ENCODE measurements at regions not wholly inside any gene's neighbourhood (a gene's known extent, or its start where the extent isn't known, plus 50 kb on each side); places are given as distances from the start of the nearest gene placed in this dataset.
"Not testable (repeated sequence)": the region's sequence is repeated elsewhere in the genome, so short reads cannot be mapped to it uniquely, and the experiment has no call there.

DNA sequence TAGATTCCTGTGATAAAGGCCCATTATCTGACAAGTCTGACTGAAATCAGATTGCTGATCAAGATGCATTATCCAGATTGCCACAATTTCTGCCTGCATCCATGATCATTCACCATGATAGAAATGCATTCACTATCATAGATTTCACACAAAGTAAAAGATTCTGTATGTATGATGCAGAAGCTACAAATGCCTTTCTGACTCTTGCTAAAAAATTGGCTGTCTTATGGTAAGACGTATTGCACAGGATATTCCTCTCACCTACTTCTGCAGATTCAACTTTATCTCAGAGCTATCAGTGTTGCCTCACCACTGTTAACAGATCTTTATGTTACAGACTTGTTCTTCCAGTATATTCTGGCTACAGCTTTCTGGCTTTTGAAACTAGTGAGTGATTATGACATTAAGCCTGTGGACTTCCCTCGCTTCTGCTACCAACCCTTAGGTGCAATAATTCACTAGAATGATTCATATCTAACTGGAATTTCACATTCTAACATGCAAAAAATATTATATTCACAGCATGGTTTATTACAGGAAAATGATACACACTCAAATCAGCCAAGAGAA is 955.3 kb downstream of the EPHA3 start:
- TF ChIP-seq, protein P1, sequence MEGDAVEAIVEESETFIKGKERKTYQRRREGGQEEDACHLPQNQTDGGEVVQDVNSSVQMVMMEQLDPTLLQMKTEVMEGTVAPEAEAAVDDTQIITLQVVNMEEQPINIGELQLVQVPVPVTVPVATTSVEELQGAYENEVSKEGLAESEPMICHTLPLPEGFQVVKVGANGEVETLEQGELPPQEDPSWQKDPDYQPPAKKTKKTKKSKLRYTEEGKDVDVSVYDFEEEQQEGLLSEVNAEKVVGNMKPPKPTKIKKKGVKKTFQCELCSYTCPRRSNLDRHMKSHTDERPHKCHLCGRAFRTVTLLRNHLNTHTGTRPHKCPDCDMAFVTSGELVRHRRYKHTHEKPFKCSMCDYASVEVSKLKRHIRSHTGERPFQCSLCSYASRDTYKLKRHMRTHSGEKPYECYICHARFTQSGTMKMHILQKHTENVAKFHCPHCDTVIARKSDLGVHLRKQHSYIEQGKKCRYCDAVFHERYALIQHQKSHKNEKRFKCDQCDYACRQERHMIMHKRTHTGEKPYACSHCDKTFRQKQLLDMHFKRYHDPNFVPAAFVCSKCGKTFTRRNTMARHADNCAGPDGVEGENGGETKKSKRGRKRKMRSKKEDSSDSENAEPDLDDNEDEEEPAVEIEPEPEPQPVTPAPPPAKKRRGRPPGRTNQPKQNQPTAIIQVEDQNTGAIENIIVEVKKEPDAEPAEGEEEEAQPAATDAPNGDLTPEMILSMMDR (IDR thresholded peaks at IDR 0.05; ENCODE audit: insufficient read depth, low read depth, low read length, missing control alignments): no peak
- DNase-seq (ENCODE audit: low read depth): peak; percentile 58
- no peak overlapping the region for H3K4me3 ChIP-seq (ENCODE audit: low read length)

DNA sequence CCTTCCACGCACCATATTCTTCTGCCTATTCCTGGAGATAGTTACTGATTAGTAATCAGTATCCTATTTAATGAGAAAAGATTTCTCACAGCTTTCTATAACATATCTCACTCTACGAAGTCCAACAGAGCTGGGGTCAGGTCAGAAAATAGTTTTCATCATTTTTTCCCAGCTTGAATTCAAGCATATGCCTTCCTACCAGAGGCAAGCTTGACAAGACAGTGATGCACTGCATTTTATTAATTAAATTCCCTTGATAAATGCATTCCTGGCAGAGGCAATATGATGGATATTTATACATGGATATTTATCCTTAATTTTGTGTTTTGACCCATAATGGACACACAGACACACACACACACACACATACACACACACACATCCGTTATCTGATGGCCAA is 961.4 kb downstream of the EPHA3 start:
- no peak overlapping the region for H3K4me3 ChIP-seq (ENCODE audit: low read length)
- TF ChIP-seq, protein P1 (IDR thresholded peaks at IDR 0.05; ENCODE audit: insufficient read depth, low read depth, low read length, missing control alignments): no peak
- DNase-seq (ENCODE audit: low read depth): no peak

DNA sequence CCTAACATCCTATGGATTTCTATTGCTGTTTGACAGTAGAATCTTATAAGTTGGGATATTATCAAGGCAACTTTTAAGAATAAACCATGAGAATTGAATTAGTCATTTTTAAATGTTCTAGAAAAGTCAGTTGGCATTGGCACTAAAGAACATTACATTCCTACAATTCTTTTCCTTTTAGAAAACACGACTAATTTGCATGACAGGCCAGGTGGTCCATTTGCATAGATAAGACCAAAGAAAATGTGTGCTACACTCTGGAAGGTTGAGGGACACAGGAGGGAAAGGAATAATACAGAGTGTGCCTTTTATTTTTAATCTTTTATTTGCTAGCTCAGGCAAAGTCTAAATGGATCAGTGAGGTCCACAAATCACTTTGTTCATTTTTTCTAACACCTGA is 962.3 kb downstream of the EPHA3 start:
- DNase-seq (ENCODE audit: low read depth): no peak
- no peak overlapping the region for H3K4me3 ChIP-seq (ENCODE audit: low read length)
- TF ChIP-seq, protein P1 (IDR thresholded peaks at IDR 0.05; ENCODE audit: insufficient read depth, low read depth, low read length, missing control alignments): no peak

DNA sequence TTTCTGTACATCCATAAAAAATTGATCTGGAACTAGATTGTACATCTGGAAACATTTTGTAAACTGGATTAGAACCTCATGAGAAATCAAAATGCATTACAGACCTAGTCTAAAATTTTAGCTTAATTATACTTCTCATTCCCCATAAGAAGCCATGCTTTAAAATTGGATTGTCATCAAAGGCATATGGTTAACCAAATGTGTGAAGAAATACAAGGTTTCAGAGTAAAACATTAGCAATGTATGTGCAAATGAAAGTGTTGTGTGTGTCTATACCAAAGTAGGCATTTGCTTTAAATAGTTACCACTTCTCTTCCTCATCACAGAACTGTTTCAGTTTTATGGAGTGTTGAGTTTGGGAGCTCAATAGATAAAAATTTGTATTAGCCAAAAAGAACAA is 968.7 kb downstream of the EPHA3 start:
- DNase-seq (ENCODE audit: low read depth): no peak
- TF ChIP-seq, protein P1 (IDR thresholded peaks at IDR 0.05; ENCODE audit: insufficient read depth, low read depth, low read length, missing control alignments): no peak
- no peak overlapping the region for H3K4me3 ChIP-seq (ENCODE audit: low read length)

DNA sequence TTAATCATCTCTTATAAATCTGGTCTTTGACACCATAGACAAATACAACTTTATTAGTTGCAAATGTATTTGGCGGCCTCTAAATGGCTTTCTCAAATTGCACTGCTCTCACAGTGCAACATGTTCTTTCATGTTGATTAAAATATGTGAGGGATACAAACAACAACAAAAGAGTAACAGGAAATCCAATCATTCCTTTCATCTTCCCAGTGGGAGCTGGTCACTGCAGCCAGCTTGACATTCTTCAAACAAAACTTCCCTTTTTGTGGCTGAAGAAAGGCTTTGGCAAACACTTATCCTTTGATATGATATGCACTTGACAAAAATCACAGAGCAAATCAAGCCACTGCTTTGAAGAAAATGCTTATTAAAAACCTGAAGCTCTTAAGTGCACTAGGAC is 973.6 kb downstream of the EPHA3 start:
- H3K4me3 ChIP-seq (ENCODE audit: low read length): no peak overlapping the region
- DNase-seq (ENCODE audit: low read depth): peak; percentile 2
- TF ChIP-seq, protein P1 (IDR thresholded peaks at IDR 0.05; ENCODE audit: insufficient read depth, low read depth, low read length, missing control alignments): no peak

DNA sequence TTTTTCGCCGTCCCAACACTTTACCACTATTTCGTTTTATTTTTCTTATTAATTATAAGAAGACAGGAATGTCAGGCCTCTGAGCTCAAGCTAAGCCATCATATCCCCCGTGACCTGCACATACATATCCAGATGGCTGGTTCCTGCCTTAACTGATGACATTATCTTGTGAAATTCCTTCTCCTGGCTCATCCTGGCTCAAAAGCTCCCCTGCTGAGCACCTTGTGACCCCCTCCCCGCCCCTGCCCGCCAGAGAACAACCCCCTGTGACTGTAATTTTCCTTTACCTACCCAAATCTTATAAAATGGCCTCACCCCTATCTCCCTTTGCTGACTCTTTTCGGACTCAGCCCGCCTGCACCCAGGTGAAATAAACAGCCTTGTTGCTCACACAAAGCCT is 978.9 kb downstream of the EPHA3 start:
- DNase-seq (ENCODE audit: low read depth); H3K4me3 ChIP-seq (ENCODE audit: low read length): not testable (repeated sequence)

DNA sequence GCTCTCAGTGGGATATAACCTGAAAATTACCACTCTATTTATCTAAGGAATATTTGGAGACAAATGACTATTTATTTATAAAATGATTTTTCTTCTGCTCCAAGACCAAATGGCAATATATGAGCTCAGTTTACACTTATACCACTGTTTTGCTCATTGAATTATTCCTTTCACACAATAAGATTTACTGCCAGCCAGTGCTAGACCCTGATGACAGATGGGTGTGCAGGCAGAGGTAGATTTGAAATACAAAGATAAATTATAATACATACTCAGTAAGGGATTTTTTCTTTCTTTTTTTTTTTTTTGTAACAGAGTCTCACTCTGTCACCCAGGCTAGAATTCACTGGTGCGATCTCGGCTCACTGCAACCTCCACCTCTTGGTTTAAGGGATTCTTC is 980.3 kb downstream of the EPHA3 start:
- TF ChIP-seq, protein P1 (IDR thresholded peaks at IDR 0.05; ENCODE audit: insufficient read depth, low read depth, low read length, missing control alignments): no peak

More for the DNA sequence above, 980.3 kb downstream of the EPHA3 start:
- DNase-seq (ENCODE audit: low read depth): no peak
- no peak overlapping the region for H3K4me3 ChIP-seq (ENCODE audit: low read length)
